ENCODE measurements at regions not wholly inside any gene's neighbourhood (a gene's known extent, or its start where the extent isn't known, plus 50 kb on each side); places are given as distances from the start of the nearest gene placed in this dataset.

DNA sequence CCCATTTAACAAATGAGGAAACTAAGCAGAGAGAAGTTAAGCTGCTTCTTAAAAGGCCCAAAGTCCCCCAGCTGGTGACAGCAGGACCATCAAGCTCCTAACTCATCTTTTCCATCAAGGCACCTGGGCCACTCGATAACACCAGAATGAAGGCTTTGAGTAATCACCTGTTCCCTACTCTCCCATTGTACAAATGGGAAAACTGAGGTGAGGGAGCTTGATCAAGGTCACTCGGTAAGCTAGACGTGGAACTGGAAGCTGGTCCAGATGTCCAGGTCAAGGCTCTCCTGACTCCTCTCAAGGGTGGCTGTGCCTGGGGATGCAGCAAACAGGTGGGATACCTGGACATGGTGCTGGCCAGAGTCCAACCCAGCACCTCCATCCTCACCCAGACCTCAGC is 90.6 kb upstream of the SHB start:
- H3K27me3 ChIP-seq: no peaks in the 10 kb centered on the region
- no peak for DNase-seq (ENCODE audit: low spot score in 2 of 2)
- TF ChIP-seq POLR2A (IDR thresholded peaks at IDR 0.05) (no peak), POLR2AphosphoS5 (IDR thresholded peaks at IDR 0.05) (no peak), EP300 (IDR thresholded peaks at IDR 0.05) (no peak)
- TF ChIP-seq, protein P1, sequence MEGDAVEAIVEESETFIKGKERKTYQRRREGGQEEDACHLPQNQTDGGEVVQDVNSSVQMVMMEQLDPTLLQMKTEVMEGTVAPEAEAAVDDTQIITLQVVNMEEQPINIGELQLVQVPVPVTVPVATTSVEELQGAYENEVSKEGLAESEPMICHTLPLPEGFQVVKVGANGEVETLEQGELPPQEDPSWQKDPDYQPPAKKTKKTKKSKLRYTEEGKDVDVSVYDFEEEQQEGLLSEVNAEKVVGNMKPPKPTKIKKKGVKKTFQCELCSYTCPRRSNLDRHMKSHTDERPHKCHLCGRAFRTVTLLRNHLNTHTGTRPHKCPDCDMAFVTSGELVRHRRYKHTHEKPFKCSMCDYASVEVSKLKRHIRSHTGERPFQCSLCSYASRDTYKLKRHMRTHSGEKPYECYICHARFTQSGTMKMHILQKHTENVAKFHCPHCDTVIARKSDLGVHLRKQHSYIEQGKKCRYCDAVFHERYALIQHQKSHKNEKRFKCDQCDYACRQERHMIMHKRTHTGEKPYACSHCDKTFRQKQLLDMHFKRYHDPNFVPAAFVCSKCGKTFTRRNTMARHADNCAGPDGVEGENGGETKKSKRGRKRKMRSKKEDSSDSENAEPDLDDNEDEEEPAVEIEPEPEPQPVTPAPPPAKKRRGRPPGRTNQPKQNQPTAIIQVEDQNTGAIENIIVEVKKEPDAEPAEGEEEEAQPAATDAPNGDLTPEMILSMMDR (IDR thresholded peaks at IDR 0.05): no peak
- H3K4me1 ChIP-seq: no peaks in the 10 kb centered on the region
- 90% methylated on average over 3 of the region's 3 CpGs for WGBS
- H3K9me3 ChIP-seq: no peaks in the 10 kb centered on the region
- H3K27ac ChIP-seq: no peak overlapping the region
- no peak overlapping the region for H3K4me3 ChIP-seq
- H3K36me3 ChIP-seq: no peaks in the 10 kb centered on the region

DNA sequence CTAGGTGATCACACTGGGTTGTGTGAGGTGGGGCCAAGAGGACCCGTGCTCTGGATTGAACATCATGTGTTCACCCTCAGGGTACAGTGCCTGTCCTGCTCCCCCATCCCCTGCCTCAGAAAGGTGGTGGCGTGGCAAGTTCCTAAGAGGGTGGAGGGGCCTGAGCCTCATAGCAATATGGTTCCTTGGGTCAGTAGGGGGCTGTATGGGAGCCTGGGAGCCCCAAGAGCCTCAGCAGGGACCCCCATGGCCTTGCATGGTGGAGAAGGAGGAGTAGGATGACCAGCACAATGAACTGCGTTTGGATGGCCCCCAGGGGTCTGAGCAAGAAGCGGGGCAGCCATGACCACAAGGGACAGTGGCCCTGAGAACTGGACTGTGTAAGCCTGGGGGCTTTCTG is 89.6 kb upstream of the SHB start:
- TF ChIP-seq POLR2A (IDR thresholded peaks at IDR 0.05): no peak
- TF ChIP-seq POLR2AphosphoS5 (IDR thresholded peaks at IDR 0.05): no peak
- TF ChIP-seq, protein P1 (IDR thresholded peaks at IDR 0.05): no peak
- no peak for TF ChIP-seq EP300 (IDR thresholded peaks at IDR 0.05)
- Histone ChIP-seq H3K4me1 (no peaks in the 10 kb centered on the region), H3K27ac (no peak overlapping the region), H3K36me3 (no peaks in the 10 kb centered on the region), H3K4me3 (no peak overlapping the region), H3K27me3 (no peaks in the 10 kb centered on the region), H3K9me3 (no peaks in the 10 kb centered on the region)
- DNase-seq (ENCODE audit: low spot score in 2 of 2): no peak
- WGBS: 92% methylated on average over 4 of the region's 4 CpGs

DNA sequence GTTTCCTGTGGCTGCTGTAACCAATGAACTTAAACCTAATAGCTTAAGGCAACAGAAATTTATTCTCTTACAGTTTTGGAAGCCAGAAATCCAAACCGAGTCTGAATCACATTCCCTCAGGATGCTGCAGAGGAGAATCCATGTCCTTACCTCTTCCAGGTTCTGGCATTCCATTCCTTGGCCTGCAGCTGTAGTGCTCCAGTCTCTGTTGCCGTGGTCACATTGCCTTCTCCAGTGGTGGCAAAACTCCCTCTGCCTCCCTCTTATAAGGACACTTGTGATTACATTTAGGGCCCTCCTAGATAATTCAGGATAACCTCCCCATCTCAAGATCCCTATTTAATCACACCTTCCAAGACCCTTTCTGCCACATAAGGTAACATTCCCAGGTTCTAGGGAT is 88.7 kb upstream of the SHB start:
- no peaks in the 10 kb centered on the region for H3K4me1 ChIP-seq
- DNase-seq (ENCODE audit: low spot score in 2 of 2): no peak
- no peaks in the 10 kb centered on the region for H3K9me3 ChIP-seq
- no peaks in the 10 kb centered on the region for H3K36me3 ChIP-seq
- TF ChIP-seq, protein P1 (IDR thresholded peaks at IDR 0.05): no peak
- no peak for TF ChIP-seq POLR2AphosphoS5 (IDR thresholded peaks at IDR 0.05)
- TF ChIP-seq POLR2A (IDR thresholded peaks at IDR 0.05): no peak
- no peak for TF ChIP-seq EP300 (IDR thresholded peaks at IDR 0.05)
- no peak overlapping the region for H3K27ac ChIP-seq
- 72% methylated on average over 2 of the region's 2 CpGs for WGBS
- H3K4me3 ChIP-seq: no peak overlapping the region
- H3K27me3 ChIP-seq: no peaks in the 10 kb centered on the region

DNA sequence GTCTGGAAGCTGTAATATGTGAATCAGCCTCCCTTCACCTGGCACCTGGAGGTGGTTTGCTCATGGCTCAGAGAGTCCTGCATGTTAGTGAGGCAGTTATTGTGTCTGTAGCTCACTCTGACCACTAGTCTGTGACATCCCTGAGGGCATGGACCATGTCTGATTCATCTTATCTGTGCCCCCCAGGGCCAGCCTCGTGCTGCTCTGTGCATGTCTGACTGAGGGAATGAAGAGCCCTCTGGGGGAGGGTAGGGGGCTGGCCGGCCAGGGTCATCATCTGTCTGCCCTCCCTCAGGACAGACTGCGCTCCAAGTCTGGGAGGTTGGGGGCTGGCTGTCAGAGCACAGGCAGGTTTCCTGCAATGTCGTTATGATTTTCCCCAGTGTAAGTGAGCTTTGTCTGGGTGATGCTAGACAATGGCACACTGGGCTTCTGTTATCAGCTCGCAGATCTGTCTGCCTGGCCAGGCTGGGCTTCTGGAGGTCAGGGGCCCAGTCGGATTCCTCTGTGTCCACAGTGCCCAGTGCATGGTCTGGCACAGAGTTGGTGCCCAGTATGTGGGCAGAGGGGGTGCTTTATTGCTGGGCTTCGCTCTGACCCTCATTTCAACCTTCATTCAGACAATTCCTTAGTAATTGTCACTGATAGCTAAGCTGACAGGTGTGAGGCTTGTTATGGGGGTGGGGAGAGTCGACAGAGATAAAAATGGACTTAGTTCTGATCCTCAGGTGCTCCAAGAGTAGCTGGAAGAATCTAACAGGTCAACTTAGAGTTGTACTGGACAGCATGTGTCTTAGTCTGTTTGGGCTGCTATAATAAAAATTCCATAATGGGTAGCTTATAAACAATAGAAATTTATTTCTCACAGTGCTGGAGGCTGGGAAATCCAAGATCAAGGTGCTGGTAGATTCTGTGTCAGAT is 85.7 kb upstream of the SHB start:
- Histone ChIP-seq H3K27me3 (peaks cover 5% of the 10 kb centered on the region), H3K27ac (no peak overlapping the region), H3K4me1 (no peaks in the 10 kb centered on the region), H3K9me3 (no peaks in the 10 kb centered on the region), H3K36me3 (no peaks in the 10 kb centered on the region), H3K4me3 (no peak overlapping the region)
- 79% methylated on average over 6 of the region's 8 CpGs for WGBS
- no peak for DNase-seq (ENCODE audit: low spot score in 2 of 2)
- no peak for TF ChIP-seq POLR2AphosphoS5 (IDR thresholded peaks at IDR 0.05)
- TF ChIP-seq EP300 (IDR thresholded peaks at IDR 0.05): no peak
- no peak for TF ChIP-seq POLR2A (IDR thresholded peaks at IDR 0.05)
- TF ChIP-seq, protein P1 (IDR thresholded peaks at IDR 0.05): no peak

DNA sequence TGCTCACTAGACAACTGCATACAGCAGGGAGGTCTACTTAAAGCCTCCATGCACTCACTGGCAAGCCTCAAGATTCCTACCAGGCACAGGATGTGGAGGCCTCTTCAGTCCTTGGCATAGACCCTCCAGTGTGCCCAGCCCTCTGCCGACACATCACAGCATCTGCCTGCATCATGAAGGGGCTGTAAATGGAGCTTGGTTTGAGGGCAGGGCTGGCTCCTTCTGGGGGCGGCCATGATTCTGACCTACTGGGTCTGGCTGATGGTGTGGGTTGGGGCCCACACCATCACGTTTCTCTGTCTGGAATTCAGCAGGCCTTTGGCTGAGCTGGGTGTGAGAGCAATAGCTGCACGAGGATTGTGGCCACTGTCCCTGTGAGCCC is 84.9 kb upstream of the SHB start:
- H3K27ac ChIP-seq: no peak overlapping the region
- H3K36me3 ChIP-seq: no peaks in the 10 kb centered on the region
- 87% methylated on average over 3 of the region's 4 CpGs for WGBS
- TF ChIP-seq POLR2A (IDR thresholded peaks at IDR 0.05) (no peak), EP300 (IDR thresholded peaks at IDR 0.05) (no peak), POLR2AphosphoS5 (IDR thresholded peaks at IDR 0.05) (no peak)
- TF ChIP-seq, protein P1 (IDR thresholded peaks at IDR 0.05): no peak
- no peak for DNase-seq (ENCODE audit: low spot score in 2 of 2)
- no peaks in the 10 kb centered on the region for H3K4me1 ChIP-seq
- no peaks in the 10 kb centered on the region for H3K9me3 ChIP-seq
- no peak overlapping the region for H3K4me3 ChIP-seq
- peaks cover 5% of the 10 kb centered on the region for H3K27me3 ChIP-seq
